HL-60 (cell line): ENCODE measurements at regions not wholly inside any gene's neighbourhood (a gene's known extent, or its start where the extent isn't known, plus 50 kb on each side); places are given as distances from the start of the nearest gene placed in this dataset.
"Not testable (repeated sequence)": the region's sequence is repeated elsewhere in the genome, so short reads cannot be mapped to it uniquely, and the experiment has no call there.

Experiments
- DNase-seq, 2 experiments: peaks; one replicate each; pipeline ENCODE4 v3.0.0-alpha.2; 2010 to 2020; ENCODE audit warnings: low read depth in 1 of 2, low spot score in 1 of 2
- H3K27ac ChIP-seq: fragments of 250-450 bp; sonication (Bioruptor Pico); replicated peaks from 2 replicates; pipeline ENCODE4 v1.5.1; 2020; ENCODE audit warnings: mild to moderate bottlenecking, moderate library complexity
- H3K27me3 ChIP-seq: fragments of 250-450 bp; sonication (Bioruptor Pico); 2 replicates; pipeline ENCODE4 v1.5.1; 2021; ENCODE audit warnings: mild to moderate bottlenecking, moderate library complexity; ENCODE audit not compliant: insufficient read depth, poor library complexity, severe bottlenecking
- H3K4me3 ChIP-seq: replicated peaks from 2 replicates; pipeline ENCODE4 v1.5.1; 2011; ENCODE audit warnings: mild to moderate bottlenecking, control low read depth, low read length; ENCODE audit not compliant: insufficient read depth
- GABPA ChIP-seq: IDR thresholded peaks from 2 replicates; pipeline ENCODE4 v1.6.1; 2012; ENCODE audit warnings: low read depth
- POLR2AphosphoS5 ChIP-seq: IDR thresholded peaks from 2 replicates; pipeline ENCODE4 v1.6.1; 2012; ENCODE audit warnings: low read depth
- SPI1 ChIP-seq: IDR thresholded peaks from 2 replicates; pipeline ENCODE4 v1.6.1; 2012; ENCODE audit warnings: low read depth, mild to moderate bottlenecking, borderline replicate concordance
- TF ChIP-seq, protein P1 (sequence below): IDR thresholded peaks from one replicate; pipeline ENCODE4 v1.5.1; 2011; ENCODE audit warnings: low read length, control low read depth, inconsistent platforms; ENCODE audit not compliant: insufficient read depth
- TF ChIP-seq, protein P2 (sequence below): IDR thresholded peaks from 2 replicates; pipeline ENCODE4 v1.6.1; 2012; ENCODE audit warnings: low read depth; ENCODE audit not compliant: insufficient replicate concordance

DNA sequence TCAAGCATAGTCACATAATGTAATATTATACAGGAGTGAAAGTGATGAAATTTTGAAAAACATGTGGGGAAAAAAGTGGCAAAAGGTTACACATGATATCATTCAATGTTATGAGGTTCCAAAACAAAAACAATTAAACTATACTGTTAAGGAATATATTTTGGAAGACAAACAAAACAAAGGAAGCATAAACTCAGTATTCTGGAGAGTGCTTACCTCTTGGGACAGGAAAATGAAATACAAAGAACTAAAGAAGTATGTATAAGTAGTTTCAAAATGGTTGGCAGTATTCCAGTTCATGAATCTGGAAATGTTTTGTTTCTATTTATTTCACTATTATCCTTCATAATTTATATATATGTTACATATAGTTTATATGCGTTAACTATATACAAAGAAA lies 213.5 kb downstream of the MOXD1 start:
- H3K27ac ChIP-seq, result no peak overlapping the region
- DNase-seq, result no peak
- no peaks in the 10 kb centered on the region for H3K27me3 ChIP-seq
- no peak overlapping the region for H3K4me3 ChIP-seq
- TF ChIP-seq SPI1, result no peak

DNA sequence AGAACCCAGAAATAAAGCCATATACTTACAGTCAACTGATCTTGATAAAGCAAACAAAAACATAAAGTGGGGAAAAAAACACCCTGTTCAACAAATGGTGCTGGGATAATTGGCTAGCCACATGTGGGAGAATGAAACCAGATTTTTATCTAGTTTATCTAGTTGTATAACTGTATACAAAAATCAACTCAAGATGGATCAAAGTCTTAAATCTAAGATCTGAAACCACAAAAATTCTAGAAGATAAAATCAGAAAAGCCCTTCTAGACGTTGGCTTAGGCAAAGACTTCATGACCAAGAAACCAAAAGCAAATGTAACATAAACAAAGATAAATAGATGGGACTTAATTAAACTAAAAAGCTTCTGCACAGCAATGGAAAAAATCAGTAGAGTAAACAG lies 216.3 kb downstream of the MOXD1 start:
- not testable (repeated sequence) for DNase-seq, H3K4me3 ChIP-seq, H3K27ac ChIP-seq, H3K27me3 ChIP-seq

DNA sequence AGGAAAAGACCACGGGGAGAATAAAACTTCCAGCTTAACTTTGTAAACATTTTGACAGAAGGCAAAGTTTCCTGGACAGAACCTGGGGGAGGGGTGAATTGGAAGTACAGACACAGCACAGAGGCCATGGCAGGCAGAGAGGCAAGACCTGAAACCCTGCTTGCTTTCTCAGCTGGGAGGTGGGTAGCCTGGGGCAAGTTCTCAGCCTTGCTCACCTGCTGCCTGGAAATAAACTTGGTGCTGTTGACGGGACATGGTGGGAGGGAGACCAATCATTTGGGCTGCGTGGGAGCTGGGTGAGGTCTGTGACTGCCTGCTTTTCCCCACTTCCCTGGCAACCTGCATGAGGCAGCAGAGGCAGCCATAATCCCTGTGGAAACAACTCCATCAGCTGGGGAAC lies 221.3 kb downstream of the MOXD1 start:
- Histone ChIP-seq H3K27me3 (no peaks in the 10 kb centered on the region), H3K4me3 (no peak overlapping the region), H3K27ac (no peak overlapping the region)
- no peak for DNase-seq
- no peak for TF ChIP-seq POLR2AphosphoS5
- TF ChIP-seq, protein P1, sequence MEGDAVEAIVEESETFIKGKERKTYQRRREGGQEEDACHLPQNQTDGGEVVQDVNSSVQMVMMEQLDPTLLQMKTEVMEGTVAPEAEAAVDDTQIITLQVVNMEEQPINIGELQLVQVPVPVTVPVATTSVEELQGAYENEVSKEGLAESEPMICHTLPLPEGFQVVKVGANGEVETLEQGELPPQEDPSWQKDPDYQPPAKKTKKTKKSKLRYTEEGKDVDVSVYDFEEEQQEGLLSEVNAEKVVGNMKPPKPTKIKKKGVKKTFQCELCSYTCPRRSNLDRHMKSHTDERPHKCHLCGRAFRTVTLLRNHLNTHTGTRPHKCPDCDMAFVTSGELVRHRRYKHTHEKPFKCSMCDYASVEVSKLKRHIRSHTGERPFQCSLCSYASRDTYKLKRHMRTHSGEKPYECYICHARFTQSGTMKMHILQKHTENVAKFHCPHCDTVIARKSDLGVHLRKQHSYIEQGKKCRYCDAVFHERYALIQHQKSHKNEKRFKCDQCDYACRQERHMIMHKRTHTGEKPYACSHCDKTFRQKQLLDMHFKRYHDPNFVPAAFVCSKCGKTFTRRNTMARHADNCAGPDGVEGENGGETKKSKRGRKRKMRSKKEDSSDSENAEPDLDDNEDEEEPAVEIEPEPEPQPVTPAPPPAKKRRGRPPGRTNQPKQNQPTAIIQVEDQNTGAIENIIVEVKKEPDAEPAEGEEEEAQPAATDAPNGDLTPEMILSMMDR, result no peak
- TF ChIP-seq SPI1, result no peak
- TF ChIP-seq, protein P2, sequence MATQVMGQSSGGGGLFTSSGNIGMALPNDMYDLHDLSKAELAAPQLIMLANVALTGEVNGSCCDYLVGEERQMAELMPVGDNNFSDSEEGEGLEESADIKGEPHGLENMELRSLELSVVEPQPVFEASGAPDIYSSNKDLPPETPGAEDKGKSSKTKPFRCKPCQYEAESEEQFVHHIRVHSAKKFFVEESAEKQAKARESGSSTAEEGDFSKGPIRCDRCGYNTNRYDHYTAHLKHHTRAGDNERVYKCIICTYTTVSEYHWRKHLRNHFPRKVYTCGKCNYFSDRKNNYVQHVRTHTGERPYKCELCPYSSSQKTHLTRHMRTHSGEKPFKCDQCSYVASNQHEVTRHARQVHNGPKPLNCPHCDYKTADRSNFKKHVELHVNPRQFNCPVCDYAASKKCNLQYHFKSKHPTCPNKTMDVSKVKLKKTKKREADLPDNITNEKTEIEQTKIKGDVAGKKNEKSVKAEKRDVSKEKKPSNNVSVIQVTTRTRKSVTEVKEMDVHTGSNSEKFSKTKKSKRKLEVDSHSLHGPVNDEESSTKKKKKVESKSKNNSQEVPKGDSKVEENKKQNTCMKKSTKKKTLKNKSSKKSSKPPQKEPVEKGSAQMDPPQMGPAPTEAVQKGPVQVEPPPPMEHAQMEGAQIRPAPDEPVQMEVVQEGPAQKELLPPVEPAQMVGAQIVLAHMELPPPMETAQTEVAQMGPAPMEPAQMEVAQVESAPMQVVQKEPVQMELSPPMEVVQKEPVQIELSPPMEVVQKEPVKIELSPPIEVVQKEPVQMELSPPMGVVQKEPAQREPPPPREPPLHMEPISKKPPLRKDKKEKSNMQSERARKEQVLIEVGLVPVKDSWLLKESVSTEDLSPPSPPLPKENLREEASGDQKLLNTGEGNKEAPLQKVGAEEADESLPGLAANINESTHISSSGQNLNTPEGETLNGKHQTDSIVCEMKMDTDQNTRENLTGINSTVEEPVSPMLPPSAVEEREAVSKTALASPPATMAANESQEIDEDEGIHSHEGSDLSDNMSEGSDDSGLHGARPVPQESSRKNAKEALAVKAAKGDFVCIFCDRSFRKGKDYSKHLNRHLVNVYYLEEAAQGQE, result no peak
- no peak for TF ChIP-seq GABPA

DNA sequence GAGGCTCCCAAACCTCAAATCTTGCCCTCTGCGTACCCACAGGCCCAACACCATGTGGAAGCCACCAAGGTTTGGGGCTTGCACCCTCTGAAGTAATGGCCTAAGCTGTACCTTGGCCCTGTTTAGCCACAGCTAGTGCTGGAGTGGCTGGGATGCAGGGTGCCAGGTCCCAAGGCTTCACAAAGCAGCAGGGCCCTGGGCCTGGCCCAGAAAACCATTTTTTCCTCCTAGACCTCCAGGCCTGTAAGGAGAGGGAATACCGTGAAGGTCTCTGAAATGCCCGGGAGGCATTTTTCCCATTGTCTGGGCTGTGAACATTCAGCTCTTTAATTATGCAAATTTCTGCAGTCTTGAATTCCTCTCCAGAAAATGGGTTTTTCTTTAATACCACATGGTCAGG lies 223.7 kb upstream of the CCN2 start:
- DNase-seq, result no peak
- no peak for TF ChIP-seq POLR2AphosphoS5
- no peak for TF ChIP-seq GABPA
- TF ChIP-seq, protein P1, result no peak
- TF ChIP-seq, protein P2, result no peak
- TF ChIP-seq SPI1, result no peak
- Histone ChIP-seq H3K4me3 (no peak overlapping the region), H3K27me3 (no peaks in the 10 kb centered on the region), H3K27ac (no peak overlapping the region)

DNA sequence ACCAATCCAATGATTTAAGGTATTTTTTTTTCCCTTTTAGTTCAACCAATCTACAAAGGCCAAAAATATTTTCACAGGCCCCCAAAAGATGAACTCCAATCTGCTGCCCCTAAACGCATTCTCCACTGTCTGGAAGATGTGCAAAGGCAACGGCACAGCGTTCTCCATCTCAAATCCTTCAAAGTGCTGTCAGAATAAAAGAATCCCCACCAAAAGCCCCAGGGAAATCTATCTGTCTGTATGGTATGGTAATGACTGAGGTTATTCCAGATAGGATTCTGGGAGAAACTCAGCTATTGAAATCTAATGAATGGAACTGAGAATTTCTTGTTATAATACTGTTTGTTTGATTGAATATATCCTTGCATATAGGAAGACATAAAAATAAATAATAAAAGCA lies 217.8 kb upstream of the CCN2 start:
- no peaks in the 10 kb centered on the region for H3K27me3 ChIP-seq
- DNase-seq, result no peak
- TF ChIP-seq GABPA (no peak), SPI1 (no peak), POLR2AphosphoS5 (no peak)
- TF ChIP-seq, protein P2, result no peak
- TF ChIP-seq, protein P1, result no peak
- no peak overlapping the region for H3K27ac ChIP-seq
- no peak overlapping the region for H3K4me3 ChIP-seq
